DMS53 treated with DMSO at 0.1 percent for 48 hours (cell line): ENCODE measurements at regions not wholly inside any gene's neighbourhood (a gene's known extent, or its start where the extent isn't known, plus 50 kb on each side); places are given as distances from the start of the nearest gene placed in this dataset.

Source experiments
- DNase-seq: peaks from one replicate; lab custom pipeline; 2025; ENCODE audit not compliant: unreplicated experiment; lab: John Stamatoyannopoulos, UW

GRCh38 chr16:54455030-54455725 is 168.6 kb upstream of the IRX3 start:
- no peak for DNase-seq

- DNase-seq = no peak
Observed at GRCh38 chr16:54454616-54455015, 168.0 kb upstream of the IRX3 start.

GRCh38 chr16:54453871-54454270 is 167.3 kb upstream of the IRX3 start:
- DNase-seq = no peak

GRCh38 chr16:54447576-54448440 is 161.2 kb upstream of the IRX3 start:
- DNase-seq = no peak

GRCh38 chr16:54446639-54447038 is 160.1 kb upstream of the IRX3 start:
- DNase-seq = no peak

GRCh38 chr16:54444851-54445458 is 158.4 kb upstream of the IRX3 start:
- no peak for DNase-seq

- DNase-seq = no peak
Observed at GRCh38 chr16:54443839-54444238, 157.3 kb upstream of the IRX3 start.

GRCh38 chr16:54443352-54443751 is 156.8 kb upstream of the IRX3 start:
- DNase-seq = no peak

GRCh38 chr16:54442864-54443263 is 156.3 kb upstream of the IRX3 start:
- DNase-seq = no peak

GRCh38 chr16:54438469-54438868 is 151.9 kb upstream of the IRX3 start:
- DNase-seq = no peak

GRCh38 chr16:54437921-54438320 is 151.3 kb upstream of the IRX3 start:
- no peak for DNase-seq

GRCh38 chr16:54437401-54437800 is 150.8 kb upstream of the IRX3 start:
- DNase-seq = no peak

GRCh38 chr16:54436346-54436745 is 149.8 kb upstream of the IRX3 start:
- no peak for DNase-seq

- DNase-seq = no peak
Observed at GRCh38 chr16:54434859-54435258, 148.3 kb upstream of the IRX3 start.

GRCh38 chr16:54432897-54433229 is 146.3 kb upstream of the IRX3 start:
- no peak for DNase-seq

- no peak for DNase-seq
Observed at GRCh38 chr16:54431997-54432896, 145.7 kb upstream of the IRX3 start.

GRCh38 chr16:54431041-54431996 is 144.7 kb upstream of the IRX3 start:
- no peak for DNase-seq

- no peak for DNase-seq
Observed at GRCh38 chr16:54430491-54431030, 144.0 kb upstream of the IRX3 start.

GRCh38 chr16:54429029-54429428 is 142.4 kb upstream of the IRX3 start:
- DNase-seq = no peak

- no peak for DNase-seq
Observed at GRCh38 chr16:54426553-54426849, 139.9 kb upstream of the IRX3 start.
